GM21390 (cell line): ENCODE measurements at regions not wholly inside any gene's neighbourhood (a gene's known extent, or its start where the extent isn't known, plus 50 kb on each side); places are given as distances from the start of the nearest gene placed in this dataset.

Source experiments
- ATAC-seq: cut with Tn5 transposase; IDR thresholded peaks from one replicate; pipeline ENCODE4 v1.9.1; 2021; ENCODE audit not compliant: unreplicated experiment

DNA sequence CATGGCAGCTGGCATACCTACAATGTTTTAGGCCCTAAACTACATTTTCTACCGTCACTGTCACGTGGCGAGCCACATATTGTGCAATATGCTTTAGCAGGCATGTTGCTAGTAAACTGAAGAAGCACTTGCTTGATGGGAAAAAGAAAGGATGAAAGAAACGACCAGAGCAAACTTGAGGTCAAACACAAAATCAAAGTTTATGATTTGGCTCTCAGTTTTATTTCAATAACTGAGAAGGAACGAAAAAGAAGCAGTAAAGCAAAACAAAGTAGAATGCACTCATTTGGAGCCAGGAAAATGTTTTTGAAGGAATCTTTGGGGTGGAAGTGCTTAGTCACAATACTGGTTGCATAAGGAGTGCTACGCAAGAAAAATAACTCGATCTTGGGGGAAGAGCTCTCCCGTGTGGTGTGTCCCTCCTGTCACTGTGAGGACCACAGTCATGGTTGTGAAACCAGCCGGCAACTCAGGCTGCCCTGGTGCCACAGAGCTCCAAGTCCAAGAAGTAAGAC, 349.8 kb downstream of the RBM43 start:
- no peak for ATAC-seq

DNA sequence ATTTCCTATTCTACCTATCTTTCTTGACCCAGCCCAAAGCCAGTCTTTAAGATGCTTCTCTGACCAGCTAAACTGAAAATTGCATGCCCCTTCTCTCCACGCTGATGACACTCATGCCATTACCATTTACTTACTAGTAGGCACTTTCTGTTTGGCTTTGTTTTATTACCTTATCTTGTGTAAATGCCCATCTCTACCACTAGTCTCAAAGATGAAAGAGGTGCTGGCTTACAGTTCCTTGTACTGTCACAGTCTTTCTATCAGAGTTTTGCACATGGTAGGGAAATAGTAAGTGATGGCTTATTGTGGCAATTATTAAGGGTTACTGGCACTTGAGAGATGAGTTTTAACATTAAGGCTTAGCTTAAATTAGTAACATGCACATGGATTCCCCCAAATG, 352.1 kb downstream of the RBM43 start:
- ATAC-seq, result peak; percentile 19

DNA sequence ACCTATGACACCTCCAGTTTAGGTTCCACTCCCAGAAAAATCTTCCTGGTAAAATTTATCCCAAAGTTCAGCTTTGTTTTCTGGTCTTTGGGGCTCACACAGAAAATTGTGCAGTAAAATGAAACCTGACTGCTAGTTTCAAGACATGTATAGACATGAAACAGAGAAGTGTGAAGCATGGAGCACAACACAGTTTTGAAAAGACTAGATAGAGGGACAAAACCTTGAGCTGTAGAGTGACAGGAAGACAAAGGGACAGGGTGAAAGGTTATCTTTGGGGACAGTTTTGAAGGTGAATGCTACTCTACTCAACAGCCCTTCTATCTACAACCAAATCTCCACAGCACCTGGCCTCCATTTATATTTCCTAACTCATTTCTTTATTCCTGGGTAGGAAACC, 352.6 kb downstream of the RBM43 start:
- ATAC-seq, result peak; percentile 77

DNA sequence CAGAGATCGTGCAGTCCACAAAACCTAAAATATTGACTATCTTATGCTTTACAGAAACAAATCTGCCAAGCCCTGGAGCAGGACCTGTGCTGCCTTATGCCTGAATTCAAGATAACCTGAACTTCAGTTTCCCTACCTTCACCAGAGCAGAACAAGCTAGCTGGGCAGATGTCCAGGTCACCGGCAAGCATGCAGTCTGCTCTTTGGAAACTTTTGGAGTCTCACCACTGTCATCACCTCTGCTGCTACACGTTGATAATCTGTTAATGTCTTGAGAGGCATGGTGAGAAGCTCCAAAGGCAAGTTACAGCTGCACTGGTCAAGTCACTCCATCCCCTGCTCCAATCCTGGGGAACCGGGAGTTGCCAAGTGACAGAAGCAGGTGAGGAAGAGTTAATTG, 354.2 kb downstream of the RBM43 start:
- no peak for ATAC-seq

DNA sequence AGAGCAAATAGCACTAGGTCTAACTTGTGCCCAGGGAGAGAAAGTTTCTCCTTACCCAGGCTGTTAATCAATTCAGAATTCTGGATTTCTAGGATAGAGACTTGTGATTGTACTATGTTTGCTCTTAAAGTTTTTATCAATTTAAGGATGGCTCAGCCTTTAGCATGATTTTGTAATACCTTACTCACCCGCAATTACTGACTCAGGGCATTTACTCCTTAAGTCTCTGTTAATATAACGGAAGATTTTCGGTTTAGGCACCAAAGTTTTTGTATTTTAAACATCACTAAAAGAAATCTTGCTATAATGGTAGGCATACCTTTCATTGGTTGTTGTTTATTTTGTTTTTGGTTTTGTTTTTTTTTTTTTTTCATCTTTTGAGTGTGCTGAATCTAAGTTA, 358.2 kb downstream of the RBM43 start:
- ATAC-seq, result no peak

DNA sequence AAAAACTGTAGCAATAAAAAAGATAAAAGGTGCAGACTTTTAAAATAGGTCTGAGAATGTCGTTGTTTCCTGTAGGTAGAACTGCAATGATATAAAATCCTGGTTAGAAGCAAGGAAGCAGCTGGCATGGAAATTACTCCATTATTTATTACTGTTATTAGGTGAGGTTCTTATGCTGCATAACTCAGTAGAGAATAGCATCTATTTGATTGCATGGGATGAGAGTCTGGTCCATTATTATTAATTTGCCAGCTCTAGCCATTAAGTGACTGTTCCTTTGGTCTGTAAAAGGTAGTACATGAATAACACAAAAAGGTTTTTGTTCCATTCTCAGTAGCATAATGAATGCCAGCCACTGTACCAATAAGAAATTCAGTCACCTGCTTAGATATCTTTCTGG, 358.6 kb downstream of the RBM43 start:
- no peak for ATAC-seq

DNA sequence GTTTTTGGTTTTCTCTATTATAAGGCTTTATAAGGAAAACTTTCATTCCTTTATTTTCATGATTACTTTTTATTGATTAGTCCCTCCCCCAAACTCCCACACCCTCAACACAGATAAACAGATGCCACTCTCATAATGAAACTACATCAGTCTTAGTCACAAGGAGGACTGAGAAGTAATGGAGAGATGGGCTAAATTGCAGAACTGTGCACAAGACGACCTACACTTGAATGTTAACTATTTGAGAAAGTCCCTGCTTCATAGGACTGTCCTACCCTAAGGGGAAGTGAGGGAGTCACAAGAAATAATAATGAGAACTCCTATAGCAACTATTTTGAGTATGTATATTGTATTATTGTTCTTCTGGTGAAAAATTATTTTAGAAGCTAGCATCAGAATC, 360.8 kb downstream of the RBM43 start:
- ATAC-seq, result no peak

DNA sequence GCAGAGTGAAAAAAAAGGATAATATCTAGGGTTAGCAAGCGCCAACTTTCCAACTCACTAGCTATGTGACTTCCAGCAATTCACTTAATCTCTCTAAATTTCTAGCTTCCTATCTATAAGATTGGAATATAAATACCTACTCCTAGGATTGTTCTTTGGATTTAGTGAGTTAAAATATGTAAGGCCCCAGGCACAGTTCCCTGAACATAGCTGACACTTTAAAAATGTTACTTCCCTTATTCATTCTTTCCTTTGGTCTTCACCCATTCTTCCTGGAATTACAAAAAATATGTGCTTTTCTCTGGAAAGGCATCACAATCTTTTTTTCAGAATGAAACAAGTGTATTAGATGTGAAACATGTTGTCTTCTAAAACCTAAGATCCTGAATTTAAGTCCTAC, 365.7 kb downstream of the RBM43 start:
- ATAC-seq, result no peak

DNA sequence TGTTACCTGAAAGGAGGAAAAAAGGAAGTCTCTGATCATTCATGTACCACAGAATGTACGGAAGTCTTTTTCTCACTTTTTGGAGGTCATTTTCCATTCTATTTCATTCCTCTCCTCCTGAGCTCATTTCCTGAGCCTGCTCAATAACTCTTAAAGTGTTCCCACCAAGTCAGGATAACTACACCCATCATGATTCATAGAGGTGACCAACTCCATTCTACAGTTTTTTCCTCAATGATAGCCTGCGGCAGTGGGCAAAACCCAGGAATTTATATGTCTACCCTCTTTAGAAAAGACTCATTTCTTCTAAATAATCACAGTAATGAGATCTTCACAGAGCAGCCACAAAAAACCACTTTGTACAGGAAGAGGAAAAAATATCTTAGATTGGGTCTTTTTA, 372.5 kb downstream of the RBM43 start:
- no peak for ATAC-seq

DNA sequence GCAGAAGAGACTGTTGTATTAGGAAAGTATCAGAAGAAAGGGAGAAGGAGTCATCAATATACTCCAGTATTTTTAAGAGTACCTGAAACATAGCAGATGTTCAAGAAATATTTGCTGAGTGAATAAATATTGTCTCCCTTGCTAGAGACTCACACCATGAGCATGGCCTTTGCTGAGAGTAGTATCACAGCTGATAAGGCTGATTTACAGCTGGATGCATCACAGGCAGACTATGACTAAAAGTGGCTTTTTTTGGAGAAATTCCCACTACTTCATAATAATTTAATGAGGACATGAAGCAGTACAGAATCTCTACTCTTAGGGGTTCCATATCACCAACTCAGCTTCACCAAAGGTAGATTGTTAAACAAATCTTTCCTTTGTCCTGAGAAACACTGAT, 373.3 kb downstream of the RBM43 start:
- no peak for ATAC-seq

DNA sequence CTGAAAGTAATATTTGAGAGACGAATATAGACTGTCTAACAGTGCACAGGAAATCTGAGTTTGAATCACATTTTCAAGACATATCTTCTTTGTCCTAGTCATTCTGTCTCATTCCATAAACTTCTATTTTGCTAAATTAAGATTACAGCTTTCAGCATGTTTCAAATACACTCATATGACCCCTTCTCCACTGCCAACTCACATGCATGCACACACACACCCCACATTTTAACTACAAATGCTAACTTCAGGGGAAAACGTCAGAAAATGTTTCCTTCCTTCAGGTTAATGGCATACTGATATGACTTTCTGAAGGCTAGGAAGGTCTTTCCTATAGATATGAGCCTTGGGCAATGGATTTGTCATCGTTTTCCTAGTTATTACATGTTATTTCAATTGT, 373.7 kb downstream of the RBM43 start:
- no peak for ATAC-seq

DNA sequence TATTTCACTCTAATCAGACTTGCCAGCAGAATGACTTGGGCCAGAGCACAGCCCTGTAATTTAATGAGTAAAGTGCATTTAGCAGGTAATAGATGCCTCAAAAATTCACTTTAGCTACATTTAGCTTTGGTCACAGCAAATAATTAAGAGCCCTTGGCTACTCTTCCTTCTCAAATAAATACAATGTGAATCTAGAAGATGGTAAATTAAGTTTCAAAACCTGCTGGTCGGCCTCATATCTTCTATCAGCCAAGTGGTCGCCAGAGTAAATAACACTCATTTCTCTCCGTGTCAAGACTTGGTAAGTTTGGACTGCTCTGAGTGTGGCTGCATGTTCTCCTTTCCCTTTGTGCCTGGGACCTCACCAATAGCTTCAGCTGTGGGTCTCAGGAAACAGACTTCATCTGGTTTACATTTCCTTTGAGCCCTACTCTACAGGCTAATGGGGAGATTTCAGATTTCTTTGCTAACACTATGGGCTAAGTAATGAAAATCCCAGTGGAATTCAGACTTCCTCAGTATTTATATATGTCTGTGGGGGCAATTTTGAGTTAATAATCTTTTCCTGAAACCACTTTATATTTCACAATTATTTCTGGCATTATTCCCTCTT, 375.8 kb downstream of the RBM43 start:
- ATAC-seq, result no peak

DNA sequence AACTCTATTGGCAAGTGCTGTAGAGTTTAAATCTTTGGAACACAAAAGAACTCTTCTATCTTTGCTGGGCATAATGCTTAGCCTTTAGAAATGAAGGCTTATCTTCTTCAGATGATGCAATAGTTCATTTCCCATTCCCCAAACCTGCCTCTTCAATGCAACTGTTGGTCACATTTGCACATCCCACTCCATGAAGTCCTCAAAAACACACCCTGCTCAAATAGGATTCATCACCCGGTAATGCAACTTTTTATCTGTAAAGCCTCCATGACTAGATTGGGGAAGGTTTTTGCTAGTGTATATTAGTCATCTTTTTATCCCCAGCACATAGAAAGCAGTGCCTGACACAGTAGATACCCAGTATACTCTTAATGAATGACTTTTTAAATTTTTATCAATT, 376.4 kb downstream of the RBM43 start:
- no peak for ATAC-seq

DNA sequence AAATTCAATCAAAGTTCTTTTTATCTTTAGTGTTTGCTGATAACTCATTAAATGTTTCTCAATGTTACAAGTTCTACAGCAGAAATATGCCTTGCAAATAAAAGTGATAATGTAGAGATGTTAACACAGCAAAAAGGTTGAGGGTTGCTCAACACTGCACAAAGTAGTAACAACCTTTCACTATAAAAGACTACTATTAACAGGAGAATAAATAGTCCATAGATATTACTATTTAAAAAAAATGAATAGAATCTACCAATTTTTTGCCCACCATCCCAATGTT, 378.1 kb downstream of the RBM43 start:
- no peak for ATAC-seq

DNA sequence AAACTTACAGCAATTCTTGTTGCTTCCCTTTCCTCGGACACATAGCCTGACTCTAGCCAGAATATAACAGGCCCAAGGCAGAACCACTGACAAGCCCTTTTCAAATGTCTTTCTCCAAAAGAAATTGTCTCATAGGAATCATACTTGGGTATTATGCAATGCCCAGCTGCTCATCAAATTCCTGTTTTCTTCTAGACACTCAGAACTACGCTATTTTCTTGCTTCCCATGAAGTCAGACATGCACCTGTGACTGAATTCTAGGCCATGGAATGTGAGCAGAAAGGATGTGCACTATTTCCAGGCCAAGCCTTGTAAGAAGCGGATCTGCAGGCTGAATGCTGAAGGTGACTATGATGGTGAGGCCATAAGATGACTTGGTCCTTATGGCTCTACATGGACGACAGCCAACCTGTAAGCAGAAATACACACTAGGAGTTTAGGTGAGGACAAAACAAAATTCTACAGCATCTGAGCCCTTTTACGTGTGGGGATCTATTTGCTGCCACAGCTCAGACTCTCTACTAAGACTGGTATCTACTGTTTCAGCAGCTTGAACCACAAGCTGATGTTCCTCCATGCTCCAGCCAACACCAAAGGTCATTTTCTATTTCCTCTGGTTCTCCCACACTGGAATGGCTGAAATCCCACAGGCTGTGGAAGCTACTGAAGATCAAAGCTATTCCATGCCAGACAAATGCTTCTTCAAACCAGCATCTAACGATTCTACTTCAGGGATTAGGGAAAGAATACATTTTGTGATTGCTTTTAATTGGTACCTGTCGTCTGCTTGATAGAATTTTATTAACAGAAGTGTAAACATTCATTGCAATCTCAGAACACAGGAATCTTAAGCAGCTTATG, 378.7 kb downstream of the RBM43 start:
- no peak for ATAC-seq

DNA sequence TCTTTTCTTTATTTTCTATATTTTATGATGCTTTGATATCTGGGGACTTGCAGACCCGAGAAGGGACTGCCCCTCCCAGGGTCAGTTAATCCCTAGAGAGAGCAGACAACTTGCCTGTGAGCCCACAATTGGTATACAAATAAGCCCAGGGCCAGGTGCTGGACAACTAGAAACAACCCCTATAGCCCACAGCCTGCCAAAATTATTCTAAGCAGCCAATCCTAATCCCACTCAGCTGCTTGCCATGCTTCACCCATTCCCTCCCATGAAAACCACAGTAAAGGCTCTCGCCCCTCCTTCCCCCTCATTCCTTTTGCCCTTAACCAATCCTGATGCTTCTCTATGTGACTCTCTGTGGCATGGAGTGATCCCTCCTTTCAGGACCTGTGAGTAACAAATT, 380.7 kb downstream of the RBM43 start:
- ATAC-seq, result no peak

DNA sequence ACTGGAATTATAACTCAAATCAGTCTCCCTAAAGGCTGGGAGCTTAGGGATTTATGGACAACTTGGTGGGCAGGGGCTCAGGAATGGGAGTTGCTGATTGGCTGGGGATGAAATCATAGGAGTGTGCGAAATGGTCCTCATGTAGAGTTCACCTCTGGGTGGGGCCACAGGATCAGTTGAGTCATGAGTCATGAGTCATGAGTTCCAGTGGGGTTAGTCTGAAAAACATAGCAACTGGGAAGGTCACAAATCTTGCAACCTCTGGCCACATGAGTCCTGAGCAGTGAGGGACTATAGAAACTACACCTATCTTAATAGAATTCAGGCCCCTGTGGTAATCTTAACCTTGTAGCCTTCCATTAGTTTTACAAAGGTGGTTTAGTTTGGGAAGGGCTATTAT, 383.3 kb downstream of the RBM43 start:
- ATAC-seq, result no peak

DNA sequence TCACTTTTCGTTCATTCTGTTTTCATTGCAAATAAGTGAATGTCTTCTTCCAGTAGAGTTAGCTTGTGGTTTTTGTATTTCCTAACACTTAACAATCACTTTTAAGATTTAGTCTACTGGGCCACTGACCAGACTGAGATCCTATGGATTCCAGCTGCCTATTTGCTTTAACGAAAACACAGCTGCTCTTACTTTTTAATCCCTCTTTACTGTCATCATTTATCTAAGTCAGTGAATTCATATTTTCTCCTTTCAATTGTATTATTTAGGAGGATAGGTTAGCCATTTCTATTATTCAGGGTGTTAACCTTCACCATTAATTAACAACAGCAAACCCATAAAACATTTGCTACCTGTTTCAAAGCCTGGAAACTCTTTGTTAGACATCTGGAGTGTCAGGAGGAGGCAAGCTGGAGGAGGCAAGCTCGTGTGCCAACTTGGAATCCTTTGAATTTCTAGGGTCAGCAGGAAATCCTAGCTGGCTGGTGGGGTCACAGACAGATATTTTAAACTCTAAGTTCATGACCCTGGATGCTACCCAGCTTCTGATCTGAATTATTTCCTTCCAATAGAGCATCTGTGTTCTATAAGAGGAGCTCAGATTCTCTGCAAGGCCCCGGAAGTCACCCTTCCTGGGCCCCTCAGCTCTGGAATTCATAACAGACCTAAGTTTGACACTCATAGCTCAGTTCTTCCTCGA, 385.3 kb downstream of the RBM43 start:
- no peak for ATAC-seq

DNA sequence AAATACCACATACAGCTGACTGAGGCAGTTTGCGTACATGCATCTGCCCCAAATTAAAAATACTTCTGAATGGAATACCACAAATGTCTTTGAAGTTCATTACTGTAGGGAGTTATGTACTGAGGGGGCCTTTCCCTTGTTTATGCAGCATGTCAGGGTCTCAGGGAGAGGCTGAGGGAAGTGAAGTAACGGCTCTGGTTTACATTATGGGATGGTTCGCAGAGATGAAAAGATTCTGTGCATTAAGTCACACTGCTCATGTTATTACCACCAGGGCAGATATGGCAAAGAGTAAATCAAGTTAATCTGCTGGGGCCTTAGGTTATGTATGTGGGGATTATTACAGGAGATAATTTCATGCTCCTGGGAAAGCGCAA, 385.9 kb upstream of the RND3 start:
- no peak for ATAC-seq

DNA sequence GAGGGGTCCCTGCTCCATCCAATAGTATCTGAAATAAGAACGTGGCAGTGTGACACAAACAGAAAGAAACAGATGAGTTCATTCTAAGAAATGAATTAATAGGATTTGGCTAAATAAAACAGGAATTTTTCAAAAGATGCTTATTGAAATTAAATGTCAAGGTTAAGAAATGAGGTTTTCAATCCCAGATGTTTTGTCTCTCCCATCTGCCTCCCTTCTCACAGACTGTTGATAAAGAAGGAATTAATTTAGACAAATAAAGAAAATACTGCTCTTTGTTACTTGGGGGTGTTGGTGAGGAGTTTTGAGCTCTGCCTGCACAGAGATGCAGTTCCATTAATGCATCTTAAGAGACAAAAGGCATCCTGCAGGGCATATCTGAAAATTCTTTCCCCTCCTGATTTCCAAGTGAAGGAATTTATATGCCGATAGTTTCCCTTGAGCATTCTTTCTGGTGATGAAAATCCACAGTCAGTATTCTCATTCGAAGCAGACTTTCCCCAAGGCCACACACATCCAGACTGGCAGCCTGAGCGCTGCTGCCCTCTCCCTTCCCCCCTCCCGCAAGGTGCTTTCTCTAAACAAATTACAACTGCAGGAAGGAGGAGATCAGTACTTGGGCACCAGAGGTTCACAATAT, 385.4 kb upstream of the RND3 start:
- ATAC-seq, result no peak

DNA sequence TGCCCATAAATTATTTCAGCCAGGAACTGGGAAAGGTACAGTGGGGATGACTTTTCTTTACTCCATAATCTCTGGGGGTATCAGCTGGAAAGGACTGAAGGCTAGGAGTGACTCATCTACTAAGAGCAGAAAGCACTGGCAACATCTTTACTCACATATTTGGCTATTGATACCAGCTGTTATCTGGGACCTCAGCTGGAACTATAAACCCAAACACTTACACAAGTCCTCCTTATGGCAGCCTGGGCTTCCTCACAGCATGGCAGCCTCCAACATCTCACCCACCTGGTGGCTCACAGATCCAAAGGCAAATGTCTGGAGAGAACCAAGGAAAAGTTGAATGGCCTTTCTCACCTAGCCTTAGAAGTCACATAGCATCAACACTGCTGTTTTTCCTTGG, 379.0 kb upstream of the RND3 start:
- ATAC-seq, result no peak

DNA sequence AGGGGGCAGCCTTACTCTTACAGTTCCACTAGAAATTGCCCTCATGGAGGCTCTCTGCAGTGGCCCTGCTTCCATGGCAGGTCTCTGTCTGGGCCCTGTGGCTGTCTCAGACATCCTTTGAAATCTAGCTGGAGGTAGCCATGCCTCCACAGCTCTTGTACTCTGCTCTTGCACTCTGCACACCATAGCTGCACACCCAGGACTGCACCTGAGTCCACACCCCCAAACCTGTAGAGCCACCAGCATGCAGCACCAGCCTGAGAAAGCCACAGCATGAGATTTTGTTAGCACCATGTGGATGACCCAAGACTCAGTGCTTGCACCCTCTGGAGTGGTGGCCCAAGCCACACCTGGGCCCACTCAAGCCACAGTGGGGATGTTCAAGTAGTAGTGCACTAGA, 376.2 kb upstream of the RND3 start:
- ATAC-seq, result no peak
